Progenitor cell of endocrine pancreas (in vitro differentiated cells): ENCODE measurements at regions not wholly inside any gene's neighbourhood (a gene's known extent, or its start where the extent isn't known, plus 50 kb on each side); places are given as distances from the start of the nearest gene placed in this dataset.

ENCODE experiments used
- DNase-seq: peaks from one replicate; pipeline ENCODE4 v3.0.0; 2021; ENCODE audit warnings: low spot score; ENCODE audit not compliant: unreplicated experiment
- H3K27ac Mint-ChIP-seq: 2 replicates; pipeline ENCODE4 v1.8.0; 2021; ENCODE audit warnings: mild to moderate bottlenecking, moderate library complexity, mixed read lengths
- H3K27me3 Mint-ChIP-seq: 2 replicates; pipeline ENCODE4 v1.8.0; 2021; ENCODE audit warnings: mixed read lengths
- H3K36me3 Mint-ChIP-seq: 2 replicates; pipeline ENCODE4 v1.8.0; 2022; ENCODE audit warnings: mixed read lengths; ENCODE audit not compliant: insufficient read depth
- H3K4me1 Mint-ChIP-seq: 2 replicates; pipeline ENCODE4 v1.8.0; 2021; ENCODE audit warnings: low read depth, mixed read lengths
- H3K4me3 Mint-ChIP-seq: 2 replicates; pipeline ENCODE4 v1.8.0; 2021; ENCODE audit warnings: low read depth, mild to moderate bottlenecking, moderate library complexity, mixed read lengths
- H3K9me3 Mint-ChIP-seq: 2 replicates; pipeline ENCODE4 v1.8.0; 2021; ENCODE audit warnings: low read depth, mixed read lengths
- TF ChIP-seq, protein P1 (sequence below): fragments of 200-600 bp; sonication (generic); IDR thresholded peaks from one replicate; pipeline ENCODE4 v1.5.0; 2021; ENCODE audit warnings: antibody characterized with exemption, mild to moderate bottlenecking; ENCODE audit not compliant: unreplicated experiment

DNA sequence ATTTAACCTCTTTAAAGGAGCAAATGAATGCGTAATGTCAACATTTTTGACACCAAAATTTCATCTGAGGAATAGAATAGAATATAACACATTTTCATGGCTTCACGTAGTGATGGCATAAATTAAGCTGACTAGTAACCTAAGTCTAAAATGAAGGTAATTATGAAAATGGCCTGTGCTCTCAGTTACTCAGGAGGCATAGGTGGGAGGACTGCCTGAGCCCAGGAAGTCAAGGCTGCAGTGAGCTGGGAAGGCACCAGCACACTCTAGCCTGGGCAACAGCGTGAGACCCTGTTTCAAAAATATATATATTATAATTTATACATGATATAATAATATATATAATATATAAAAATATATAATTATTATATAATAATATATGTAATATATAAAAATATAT is 383.2 kb upstream of the ATP2B1 start:
- no peaks in the 10 kb centered on the region for H3K27me3 Mint-ChIP-seq
- H3K4me1 Mint-ChIP-seq = peaks cover 1% of the 10 kb centered on the region
- TF ChIP-seq, protein P1, sequence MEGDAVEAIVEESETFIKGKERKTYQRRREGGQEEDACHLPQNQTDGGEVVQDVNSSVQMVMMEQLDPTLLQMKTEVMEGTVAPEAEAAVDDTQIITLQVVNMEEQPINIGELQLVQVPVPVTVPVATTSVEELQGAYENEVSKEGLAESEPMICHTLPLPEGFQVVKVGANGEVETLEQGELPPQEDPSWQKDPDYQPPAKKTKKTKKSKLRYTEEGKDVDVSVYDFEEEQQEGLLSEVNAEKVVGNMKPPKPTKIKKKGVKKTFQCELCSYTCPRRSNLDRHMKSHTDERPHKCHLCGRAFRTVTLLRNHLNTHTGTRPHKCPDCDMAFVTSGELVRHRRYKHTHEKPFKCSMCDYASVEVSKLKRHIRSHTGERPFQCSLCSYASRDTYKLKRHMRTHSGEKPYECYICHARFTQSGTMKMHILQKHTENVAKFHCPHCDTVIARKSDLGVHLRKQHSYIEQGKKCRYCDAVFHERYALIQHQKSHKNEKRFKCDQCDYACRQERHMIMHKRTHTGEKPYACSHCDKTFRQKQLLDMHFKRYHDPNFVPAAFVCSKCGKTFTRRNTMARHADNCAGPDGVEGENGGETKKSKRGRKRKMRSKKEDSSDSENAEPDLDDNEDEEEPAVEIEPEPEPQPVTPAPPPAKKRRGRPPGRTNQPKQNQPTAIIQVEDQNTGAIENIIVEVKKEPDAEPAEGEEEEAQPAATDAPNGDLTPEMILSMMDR = no peak
- H3K27ac Mint-ChIP-seq = no peak overlapping the region
- H3K4me3 Mint-ChIP-seq = no peak overlapping the region
- DNase-seq = no peak
- no peaks in the 10 kb centered on the region for H3K36me3 Mint-ChIP-seq
- H3K9me3 Mint-ChIP-seq = no peaks in the 10 kb centered on the region

DNA sequence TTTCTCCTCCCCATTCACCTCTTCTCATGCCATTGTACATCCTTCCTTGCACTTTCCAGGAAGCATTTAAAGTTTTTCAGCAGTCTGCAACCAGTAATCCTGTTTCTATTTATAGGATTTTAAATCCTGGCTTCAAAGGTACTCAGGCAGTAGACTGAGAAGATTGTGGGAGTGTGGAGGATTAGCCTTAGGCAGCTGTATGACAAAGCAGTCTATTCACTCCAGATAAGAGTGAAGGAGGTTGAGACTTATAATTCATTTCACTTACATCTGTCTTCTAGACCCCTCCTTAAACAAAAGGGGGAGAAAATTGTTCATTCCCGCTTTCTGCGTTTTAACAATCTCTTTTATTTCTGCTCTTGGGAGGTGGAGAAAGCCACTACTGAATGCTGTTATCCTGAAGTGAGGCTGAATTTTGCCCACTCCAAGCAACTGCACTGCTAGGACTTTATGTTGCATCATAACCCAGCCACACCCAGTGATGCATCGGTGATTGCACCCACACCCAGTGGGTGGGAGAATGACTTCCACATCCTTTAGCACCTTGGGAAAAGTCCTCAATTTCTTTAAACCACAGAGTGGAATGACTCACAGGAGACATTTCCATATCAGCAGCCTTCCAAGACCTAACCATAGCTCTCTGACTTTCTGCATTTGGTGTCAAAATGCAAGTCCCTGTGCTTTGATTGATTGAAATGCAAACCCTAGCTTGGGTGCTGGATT is 382.5 kb upstream of the ATP2B1 start:
- H3K27ac Mint-ChIP-seq = no peak overlapping the region
- H3K36me3 Mint-ChIP-seq = no peaks in the 10 kb centered on the region
- peaks cover 1% of the 10 kb centered on the region for H3K4me1 Mint-ChIP-seq
- no peaks in the 10 kb centered on the region for H3K9me3 Mint-ChIP-seq
- no peak overlapping the region for H3K4me3 Mint-ChIP-seq
- no peaks in the 10 kb centered on the region for H3K27me3 Mint-ChIP-seq
- TF ChIP-seq, protein P1 = no peak
- DNase-seq = no peak

DNA sequence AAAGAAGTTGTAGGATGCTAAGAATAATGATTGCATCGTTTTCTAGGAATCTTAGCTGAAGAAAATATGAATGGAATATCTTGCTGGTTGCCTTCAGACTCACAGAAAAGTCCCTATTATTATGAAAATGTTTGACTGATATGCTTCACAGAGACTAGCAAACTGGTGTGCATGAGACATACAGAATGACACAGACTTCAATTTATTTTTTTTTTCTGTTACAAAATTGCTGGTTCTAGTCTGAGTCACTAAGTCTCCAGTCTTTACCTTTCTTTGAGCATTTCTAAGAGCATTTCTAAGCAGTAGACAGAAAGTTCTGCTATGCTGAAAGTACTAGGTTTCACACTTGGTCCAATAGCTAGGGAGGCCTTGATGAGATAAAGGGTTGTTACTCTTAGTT is 377.6 kb upstream of the ATP2B1 start:
- no peak overlapping the region for H3K27ac Mint-ChIP-seq
- no peaks in the 10 kb centered on the region for H3K9me3 Mint-ChIP-seq
- H3K4me3 Mint-ChIP-seq = no peak overlapping the region
- no peak for DNase-seq
- no peaks in the 10 kb centered on the region for H3K27me3 Mint-ChIP-seq
- TF ChIP-seq, protein P1 = no peak
- no peaks in the 10 kb centered on the region for H3K36me3 Mint-ChIP-seq
- H3K4me1 Mint-ChIP-seq = no peaks in the 10 kb centered on the region

- H3K27ac Mint-ChIP-seq = no peak overlapping the region
- DNase-seq = no peak
- H3K4me3 Mint-ChIP-seq = no peak overlapping the region
Measured at GRCh38 chr12:90085494-90086274, 377.0 kb upstream of the ATP2B1 start.

DNA sequence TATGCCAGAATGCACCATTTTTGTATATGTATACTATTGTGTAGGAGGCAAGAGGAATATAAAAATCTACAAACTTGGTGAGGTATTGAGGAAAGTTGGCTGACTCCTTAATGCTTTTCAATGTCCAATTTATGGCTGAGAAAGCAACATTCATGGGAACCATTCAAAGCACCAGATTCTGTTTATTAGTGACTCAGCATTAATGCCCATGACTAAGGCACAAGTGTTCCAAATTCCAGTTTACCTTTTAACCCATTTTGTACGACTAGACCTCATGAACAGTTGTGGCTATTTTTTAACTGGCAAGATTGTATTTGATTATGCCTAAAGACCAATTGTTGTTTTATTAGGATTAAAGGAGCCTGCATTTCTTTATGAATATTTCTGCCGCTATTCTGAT is 375.4 kb upstream of the ATP2B1 start:
- Mint-ChIP-seq H3K36me3 (no peaks in the 10 kb centered on the region), H3K27me3 (no peaks in the 10 kb centered on the region), H3K9me3 (peaks cover 3% of the 10 kb centered on the region), H3K4me3 (no peak overlapping the region), H3K27ac (no peak overlapping the region), H3K4me1 (peaks cover 2% of the 10 kb centered on the region)
- DNase-seq = no peak
- TF ChIP-seq, protein P1 = no peak

More at GRCh38 chr12:90085494-90086274, 377.0 kb upstream of the ATP2B1 start:
- no peaks in the 10 kb centered on the region for H3K36me3 Mint-ChIP-seq
- H3K27me3 Mint-ChIP-seq = no peaks in the 10 kb centered on the region
- H3K9me3 Mint-ChIP-seq = peaks cover 1% of the 10 kb centered on the region
- TF ChIP-seq, protein P1 = no peak
- H3K4me1 Mint-ChIP-seq = no peaks in the 10 kb centered on the region
